ENCODE measurements at regions not wholly inside any gene's neighbourhood (a gene's known extent, or its start where the extent isn't known, plus 50 kb on each side); places are given as distances from the start of the nearest gene placed in this dataset.

DNA sequence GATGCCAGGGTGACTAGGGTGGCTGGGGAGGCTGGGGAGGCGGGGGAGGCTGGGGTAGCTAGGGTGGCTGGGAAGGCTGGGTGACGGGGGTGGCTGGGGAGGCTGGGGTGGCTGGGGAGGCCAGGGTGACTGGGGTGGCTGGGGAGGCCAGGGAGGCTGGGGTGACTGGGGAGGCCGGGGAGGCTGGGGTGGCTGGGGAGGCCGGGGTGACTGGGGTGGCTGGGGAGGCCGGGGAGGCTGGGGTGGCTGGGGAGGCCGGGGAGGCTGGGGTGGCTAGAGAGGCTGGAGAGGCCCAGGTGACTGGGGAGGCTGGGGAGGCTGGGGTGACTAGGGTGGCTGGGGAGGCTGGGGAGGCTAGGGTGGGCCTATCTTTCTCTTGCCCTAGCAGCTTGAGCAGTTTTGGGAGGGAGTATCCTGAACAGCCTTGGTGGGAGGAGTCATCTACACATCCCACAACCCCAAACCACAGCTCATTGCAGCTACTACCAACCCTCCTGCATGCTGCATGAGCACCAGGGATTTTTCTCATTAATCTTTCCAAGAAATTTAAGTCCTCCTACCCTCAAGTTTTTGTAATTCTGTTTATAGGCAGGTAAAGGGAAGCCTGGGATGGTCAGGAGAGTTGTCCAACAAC, 203.2 kb upstream of the IRX1 start:
- Histone ChIP-seq H3K4me3 (replicated peaks in 1 of 4; ENCODE audit: control extremely low read depth in 1 of 4, insufficient read depth in 1 of 4, low read depth in 3 of 4, low read length in 4 of 4) (no peak overlapping the region), H3K9me3 (ENCODE audit: control insufficient read depth, insufficient read depth, low read depth, low read length) (no peaks in the 10 kb centered on the region)

GRCh38 chr5:3391210-3391609, 204.4 kb upstream of the IRX1 start:
- Histone ChIP-seq H3K4me3 (replicated peaks in 1 of 4; ENCODE audit: control extremely low read depth in 1 of 4, insufficient read depth in 1 of 4, low read depth in 3 of 4, low read length in 4 of 4) (no peak overlapping the region), H3K27ac (ENCODE audit: insufficient read depth, low read length) (no peak overlapping the region), H4K20me1 (ENCODE audit: control insufficient read depth, extremely low read depth, insufficient read depth, low read length) (no peaks in the 10 kb centered on the region), H3K4me1 (ENCODE audit: control insufficient read depth, extremely low read depth, insufficient read depth, low read length) (no peaks in the 10 kb centered on the region), H2AFZ (ENCODE audit: low read length) (no peak overlapping the region), H3K9me3 (ENCODE audit: control insufficient read depth, insufficient read depth, low read depth, low read length) (no peaks in the 10 kb centered on the region), H3K27me3 (ENCODE audit: control insufficient read depth, insufficient read depth, low read length) (no peaks in the 10 kb centered on the region), H3K79me2 (ENCODE audit: control insufficient read depth, insufficient read depth, low read length) (no peaks in the 10 kb centered on the region), H3K4me2 (ENCODE audit: extremely low read depth, insufficient read depth, low read length) (no peak overlapping the region), H3K36me3 (ENCODE audit: control insufficient read depth, insufficient read depth, low read length) (no peaks in the 10 kb centered on the region), H3K9ac (ENCODE audit: insufficient read depth, low read length) (no peak overlapping the region)
- no peak for DNase-seq (ENCODE audit: low read depth in 2 of 2)
- TF ChIP-seq EZH2 (IDR thresholded peaks at IDR 0.05; ENCODE audit: low read length, missing control alignments), result no peak
- TF ChIP-seq, protein P1, sequence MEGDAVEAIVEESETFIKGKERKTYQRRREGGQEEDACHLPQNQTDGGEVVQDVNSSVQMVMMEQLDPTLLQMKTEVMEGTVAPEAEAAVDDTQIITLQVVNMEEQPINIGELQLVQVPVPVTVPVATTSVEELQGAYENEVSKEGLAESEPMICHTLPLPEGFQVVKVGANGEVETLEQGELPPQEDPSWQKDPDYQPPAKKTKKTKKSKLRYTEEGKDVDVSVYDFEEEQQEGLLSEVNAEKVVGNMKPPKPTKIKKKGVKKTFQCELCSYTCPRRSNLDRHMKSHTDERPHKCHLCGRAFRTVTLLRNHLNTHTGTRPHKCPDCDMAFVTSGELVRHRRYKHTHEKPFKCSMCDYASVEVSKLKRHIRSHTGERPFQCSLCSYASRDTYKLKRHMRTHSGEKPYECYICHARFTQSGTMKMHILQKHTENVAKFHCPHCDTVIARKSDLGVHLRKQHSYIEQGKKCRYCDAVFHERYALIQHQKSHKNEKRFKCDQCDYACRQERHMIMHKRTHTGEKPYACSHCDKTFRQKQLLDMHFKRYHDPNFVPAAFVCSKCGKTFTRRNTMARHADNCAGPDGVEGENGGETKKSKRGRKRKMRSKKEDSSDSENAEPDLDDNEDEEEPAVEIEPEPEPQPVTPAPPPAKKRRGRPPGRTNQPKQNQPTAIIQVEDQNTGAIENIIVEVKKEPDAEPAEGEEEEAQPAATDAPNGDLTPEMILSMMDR (conservative IDR thresholded peaks at IDR 0.05 in 1 of 2, IDR thresholded peaks at IDR 0.05 in 1 of 2; ENCODE audit: low read depth in 1 of 2, low read length in 2 of 2), result no peak

More for the DNA sequence above, 203.2 kb upstream of the IRX1 start:
- H3K27me3 ChIP-seq (ENCODE audit: control insufficient read depth, insufficient read depth, low read length), result no peaks in the 10 kb centered on the region
- H3K27ac ChIP-seq (ENCODE audit: insufficient read depth, low read length), result no peak overlapping the region
- DNase-seq (ENCODE audit: low read depth in 2 of 2), result no peak
- H3K36me3 ChIP-seq (ENCODE audit: control insufficient read depth, insufficient read depth, low read length), result no peaks in the 10 kb centered on the region
- H4K20me1 ChIP-seq (ENCODE audit: control insufficient read depth, extremely low read depth, insufficient read depth, low read length), result no peaks in the 10 kb centered on the region
- no peak overlapping the region for H3K4me2 ChIP-seq (ENCODE audit: extremely low read depth, insufficient read depth, low read length)
- H3K4me1 ChIP-seq (ENCODE audit: control insufficient read depth, extremely low read depth, insufficient read depth, low read length), result no peaks in the 10 kb centered on the region
- no peaks in the 10 kb centered on the region for H3K79me2 ChIP-seq (ENCODE audit: control insufficient read depth, insufficient read depth, low read length)
- H3K9ac ChIP-seq (ENCODE audit: insufficient read depth, low read length), result no peak overlapping the region
- H2AFZ ChIP-seq (ENCODE audit: low read length), result no peak overlapping the region
- TF ChIP-seq, protein P1 (conservative IDR thresholded peaks at IDR 0.05 in 1 of 2, IDR thresholded peaks at IDR 0.05 in 1 of 2; ENCODE audit: low read depth in 1 of 2, low read length in 2 of 2), result no peak
- no peak for TF ChIP-seq EZH2 (IDR thresholded peaks at IDR 0.05; ENCODE audit: low read length, missing control alignments)

DNA sequence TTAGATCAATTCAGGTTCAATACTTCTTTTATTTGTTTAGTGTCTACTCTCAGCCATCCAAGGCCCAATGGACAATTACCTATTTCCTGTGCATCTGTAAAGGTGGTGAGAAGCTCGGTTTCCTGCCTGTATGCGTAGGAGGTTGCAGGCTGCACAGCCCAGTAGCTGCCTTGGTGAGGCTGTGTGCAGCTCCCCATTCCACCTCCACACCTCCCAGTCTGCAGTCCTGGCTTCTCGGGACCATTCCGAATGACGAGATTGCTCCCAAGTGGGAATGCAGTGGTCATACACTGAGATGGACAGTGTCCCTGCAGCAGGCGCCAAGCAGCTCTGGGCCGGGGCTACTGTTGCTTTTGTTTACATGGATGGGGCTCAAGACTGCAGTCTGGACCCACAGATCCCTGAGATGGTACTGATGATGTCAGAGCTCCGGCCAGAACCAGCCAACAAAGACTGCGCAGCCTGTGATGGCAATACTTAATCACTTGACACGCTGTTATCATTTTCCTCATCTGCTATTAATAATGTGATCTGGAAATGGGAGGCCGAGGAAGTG, 206.1 kb upstream of the IRX1 start:
- Histone ChIP-seq H3K4me3 (replicated peaks in 1 of 4; ENCODE audit: control extremely low read depth in 1 of 4, insufficient read depth in 1 of 4, low read depth in 3 of 4, low read length in 4 of 4) (no peak overlapping the region), H3K27me3 (ENCODE audit: control insufficient read depth, insufficient read depth, low read length) (no peaks in the 10 kb centered on the region), H3K36me3 (ENCODE audit: control insufficient read depth, insufficient read depth, low read length) (no peaks in the 10 kb centered on the region), H3K9ac (ENCODE audit: insufficient read depth, low read length) (no peak overlapping the region), H4K20me1 (ENCODE audit: control insufficient read depth, extremely low read depth, insufficient read depth, low read length) (no peaks in the 10 kb centered on the region), H3K79me2 (ENCODE audit: control insufficient read depth, insufficient read depth, low read length) (no peaks in the 10 kb centered on the region), H3K4me1 (ENCODE audit: control insufficient read depth, extremely low read depth, insufficient read depth, low read length) (no peaks in the 10 kb centered on the region), H3K9me3 (ENCODE audit: control insufficient read depth, insufficient read depth, low read depth, low read length) (no peaks in the 10 kb centered on the region), H2AFZ (ENCODE audit: low read length) (no peak overlapping the region), H3K27ac (ENCODE audit: insufficient read depth, low read length) (no peak overlapping the region), H3K4me2 (ENCODE audit: extremely low read depth, insufficient read depth, low read length) (no peak overlapping the region)
- no peak for TF ChIP-seq EZH2 (IDR thresholded peaks at IDR 0.05; ENCODE audit: low read length, missing control alignments)
- TF ChIP-seq, protein P1 (conservative IDR thresholded peaks at IDR 0.05 in 1 of 2, IDR thresholded peaks at IDR 0.05 in 1 of 2; ENCODE audit: low read depth in 1 of 2, low read length in 2 of 2), result no peak
- no peak for DNase-seq (ENCODE audit: low read depth in 2 of 2)
